ENCODE measurements at regions not wholly inside any gene's neighbourhood (a gene's known extent, or its start where the extent isn't known, plus 50 kb on each side); places are given as distances from the start of the nearest gene placed in this dataset.
A peak's percentile ranks its signal among the peaks of the same experiment; 100 is the strongest.
"Not testable (repeated sequence)": the region's sequence is repeated elsewhere in the genome, so short reads cannot be mapped to it uniquely, and the experiment has no call there.

- DNase-seq = no peak
Observed at GRCh38 chr1:182192215-182192614, 130.7 kb upstream of the ZNF648 start.

- no peak for DNase-seq
Observed at GRCh38 chr1:182191381-182192115, 130.0 kb upstream of the ZNF648 start.

GRCh38 chr1:182189535-182190066 is 128.1 kb upstream of the ZNF648 start:
- no peak for DNase-seq

GRCh38 chr1:182186757-182187146 is 125.2 kb upstream of the ZNF648 start:
- DNase-seq = no peak

- no peak for DNase-seq
Observed at GRCh38 chr1:182185842-182186756, 124.6 kb upstream of the ZNF648 start.

- no peak for DNase-seq
Observed at GRCh38 chr1:182185136-182185535, 123.6 kb upstream of the ZNF648 start.

GRCh38 chr1:182183606-182184005 is 122.1 kb upstream of the ZNF648 start:
- no peak for DNase-seq

GRCh38 chr1:182182311-182182710 is 120.8 kb upstream of the ZNF648 start:
- DNase-seq = no peak

GRCh38 chr1:182181167-182181572 is 119.7 kb upstream of the ZNF648 start:
- DNase-seq = no peak

- no peak for DNase-seq
Observed at GRCh38 chr1:182175361-182175931, 113.9 kb upstream of the ZNF648 start.

GRCh38 chr1:182174513-182174855 is 113.0 kb upstream of the ZNF648 start:
- no peak for DNase-seq

- peak; percentile 64 for DNase-seq
Observed at GRCh38 chr1:182173808-182174512, 112.4 kb upstream of the ZNF648 start.

GRCh38 chr1:182172699-182173098 is 111.2 kb upstream of the ZNF648 start:
- no peak for DNase-seq

- no peak for DNase-seq
Observed at GRCh38 chr1:182170891-182171461, 109.5 kb upstream of the ZNF648 start.

- DNase-seq = no peak
Observed at GRCh38 chr1:182169203-182169602, 107.7 kb upstream of the ZNF648 start.

- no peak for DNase-seq
Observed at GRCh38 chr1:182166750-182167149, 105.2 kb upstream of the ZNF648 start.

GRCh38 chr1:182166321-182166720 is 104.8 kb upstream of the ZNF648 start:
- DNase-seq = no peak

GRCh38 chr1:182164273-182164672 is 102.8 kb upstream of the ZNF648 start:
- DNase-seq = no peak

- no peak for DNase-seq
Observed at GRCh38 chr1:182163821-182164223, 102.3 kb upstream of the ZNF648 start.

GRCh38 chr1:182159443-182159842 is 97.9 kb upstream of the ZNF648 start:
- no peak for DNase-seq

GRCh38 chr1:182157187-182157586 is 95.7 kb upstream of the ZNF648 start:
- no peak for DNase-seq

GRCh38 chr1:182154425-182154824 is 92.9 kb upstream of the ZNF648 start:
- DNase-seq = not testable (repeated sequence)
